ENCODE measurements at regions not wholly inside any gene's neighbourhood (a gene's known extent, or its start where the extent isn't known, plus 50 kb on each side); places are given as distances from the start of the nearest gene placed in this dataset.

- Histone ChIP-seq H3K23ac (ENCODE audit: insufficient read length) (no peak overlapping the region), H2BK15ac (ENCODE audit: low read length) (no peak overlapping the region), H3K56ac (replicated peaks; ENCODE audit: insufficient read length, low read depth, low read length) (no peak overlapping the region), H3K4me1 (replicated peaks in 1 of 4; ENCODE audit: control insufficient read depth in 3 of 4, insufficient read depth in 4 of 4, low read length in 3 of 4) (no peaks in the 10 kb centered on the region), H3K4ac (replicated peaks; ENCODE audit: insufficient read length, low read depth, low read length) (no peak overlapping the region), H3K23me2 (ENCODE audit: low read depth, low read length) (no peaks in the 10 kb centered on the region), H2AFZ (ENCODE audit: low read length) (no peak overlapping the region), H3K27me3 (replicated peaks in 1 of 4; ENCODE audit: control insufficient read depth in 3 of 4, extremely low read depth in 1 of 4, insufficient read depth in 3 of 4, low read length in 3 of 4) (peaks cover 0 to 1% (median 0%) of the 10 kb centered on the region in 4 experiments; a peak in 1 of 7 replicates), H2BK120ac (replicated peaks; ENCODE audit: low read depth, low read length) (no peak overlapping the region), H3K27ac (ENCODE audit: low read depth, low read length) (no peak overlapping the region), H2BK12ac (ENCODE audit: low read depth, low read length) (no peak overlapping the region), H3K79me2 (ENCODE audit: control insufficient read depth in 1 of 2, insufficient read depth in 2 of 2, low read length in 2 of 2) (no peaks in the 10 kb centered on the region), H4K8ac (ENCODE audit: extremely low read depth, insufficient read depth, low read length) (no peak overlapping the region), H3K14ac (ENCODE audit: insufficient read length) (no peak overlapping the region), H2AK5ac (ENCODE audit: low read depth, low read length) (no peak overlapping the region), H3K36me3 (ENCODE audit: control insufficient read depth in 2 of 4, insufficient read depth in 4 of 4, low read length in 3 of 4) (no peaks in the 10 kb centered on the region), H3K79me1 (ENCODE audit: low read depth, low read length) (no peaks in the 10 kb centered on the region), H3K9ac (replicated peaks in 1 of 4; ENCODE audit: extremely low read depth in 1 of 4, low read depth in 3 of 4, low read length in 3 of 4) (no peak overlapping the region), H2BK20ac (ENCODE audit: low read length) (no peak overlapping the region), H4K20me1 (replicated peaks in 1 of 2; ENCODE audit: control insufficient read depth in 1 of 2, insufficient read depth in 2 of 2, low read length in 2 of 2) (no peaks in the 10 kb centered on the region), H3K18ac (ENCODE audit: extremely low read depth, low read length) (no peak overlapping the region), H4K91ac (replicated peaks; ENCODE audit: insufficient read length, low read length) (no peak overlapping the region), H3K4me2 (ENCODE audit: insufficient read depth in 1 of 2, low read depth in 2 of 2, low read length in 2 of 2) (no peak overlapping the region), H3K9me3 (ENCODE audit: insufficient read depth in 2 of 2, low read depth in 1 of 2, low read length in 1 of 2) (no peaks in the 10 kb centered on the region), H4K5ac (ENCODE audit: insufficient read length, low read depth, low read length) (no peak overlapping the region), H3K4me3 (ENCODE audit: extremely low read depth in 1 of 4, insufficient read depth in 2 of 4, low read depth in 3 of 4, low read length in 4 of 4) (no peak overlapping the region), H2BK5ac (ENCODE audit: low read depth, low read length) (no peak overlapping the region)
- FAIRE-seq = no peak
- 76% methylated on average over 1 of the region's 1 CpG; no CpG with 5 or more reads in 1 of the 2 experiments for WGBS, 2 experiments (ENCODE audit: extremely low coverage in 1 of 2, insufficient coverage in 1 of 2, insufficient read length in 1 of 2, insufficient replicate concordance in 2 of 2, low coverage in 1 of 2, low lambda C conversion rate in 2 of 2, missing lambda C conversion rate in 1 of 2)
- no peak for DNase-seq (ENCODE audit: low read depth in 1 of 2, low spot score in 2 of 2)
- ChIA-PET CTCF (ENCODE audit: partially characterized antibody) (interaction anchor here (0.7 to 1.3 kb wide), 4 partner anchors 9 to 175 kb away, joined by 4 to 5 read pairs (median 4); no protein-coding TSS in a partner anchor), POLR2A (ENCODE audit: partially characterized antibody) (no interaction called here)
- TF ChIP-seq, protein P1, sequence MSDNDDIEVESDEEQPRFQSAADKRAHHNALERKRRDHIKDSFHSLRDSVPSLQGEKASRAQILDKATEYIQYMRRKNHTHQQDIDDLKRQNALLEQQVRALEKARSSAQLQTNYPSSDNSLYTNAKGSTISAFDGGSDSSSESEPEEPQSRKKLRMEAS (IDR thresholded peaks at IDR 0.05) = no peak
- TF ChIP-seq BCL11A (IDR thresholded peaks at IDR 0.05; ENCODE audit: low read depth in 2 of 2, low read length in 2 of 2) (no peak), CBX8 (IDR thresholded peaks at IDR 0.05; ENCODE audit: borderline replicate concordance, low read depth, low read length) (no peak), BACH1 (IDR thresholded peaks at IDR 0.05; ENCODE audit: low read length) (no peak), POLR2A (IDR thresholded peaks at IDR 0.05; ENCODE audit: control extremely low read depth in 1 of 2, low read depth in 2 of 2, low read length in 2 of 2) (no peak), YY1 (IDR thresholded peaks at IDR 0.05; ENCODE audit: low read depth, low read length) (no peak), HDAC6 (IDR thresholded peaks at IDR 0.05; ENCODE audit: low read depth, low read length) (no peak), SUZ12 (IDR thresholded peaks at IDR 0.05; ENCODE audit: low read length) (no peak), CTBP2 (IDR thresholded peaks at IDR 0.05; ENCODE audit: borderline replicate concordance, insufficient read depth, insufficient read length, low read length) (no peak)
- TF ChIP-seq, protein P2, sequence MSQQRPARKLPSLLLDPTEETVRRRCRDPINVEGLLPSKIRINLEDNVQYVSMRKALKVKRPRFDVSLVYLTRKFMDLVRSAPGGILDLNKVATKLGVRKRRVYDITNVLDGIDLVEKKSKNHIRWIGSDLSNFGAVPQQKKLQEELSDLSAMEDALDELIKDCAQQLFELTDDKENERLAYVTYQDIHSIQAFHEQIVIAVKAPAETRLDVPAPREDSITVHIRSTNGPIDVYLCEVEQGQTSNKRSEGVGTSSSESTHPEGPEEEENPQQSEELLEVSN (IDR thresholded peaks at IDR 0.05) = no peak
Observed at GRCh38 chr6:133156689-133157088, 84.5 kb upstream of the EYA4 start.

Measured in H1 (cell line).